Hepatocyte (in vitro differentiated cells): ENCODE measurements at regions not wholly inside any gene's neighbourhood (a gene's known extent, or its start where the extent isn't known, plus 50 kb on each side); places are given as distances from the start of the nearest gene placed in this dataset.

Experiments
- CTCF ChIP-seq: fragments of 200-600 bp; sonication (generic); IDR thresholded peaks from 2 replicates; pipeline ENCODE4 v1.5.1; 2016; ENCODE audit warnings: antibody characterized with exemption, mild to moderate bottlenecking; ENCODE audit not compliant: poor library complexity
- EZH2 ChIP-seq: fragments of 200-600 bp; sonication (generic); IDR thresholded peaks from 2 replicates; pipeline ENCODE4 v1.6.1; 2016; ENCODE audit warnings: antibody characterized with exemption, mild to moderate bottlenecking, borderline replicate concordance
- EZH2phosphoT487 ChIP-seq: fragments of 200-600 bp; sonication (generic); IDR thresholded peaks from one replicate; pipeline ENCODE4 v1.6.1; 2018; ENCODE audit warnings: antibody characterized with exemption, mild to moderate bottlenecking, low read depth, moderate library complexity; ENCODE audit not compliant: unreplicated experiment, severe bottlenecking

- no peak for TF ChIP-seq CTCF
- no peak for TF ChIP-seq EZH2
- no peak for TF ChIP-seq EZH2phosphoT487
These were observed 111.6 kb upstream of the EGLN3 start for GRCh38 chr14:34062353-34062973.
